Limb (tissue), 2 donors: ENCODE measurements at regions not wholly inside any gene's neighbourhood (a gene's known extent, or its start where the extent isn't known, plus 50 kb on each side); places are given as distances from the start of the nearest gene placed in this dataset.

Experiments used
- DNase-seq, 2 donors: peaks; one replicate each; pipeline ENCODE4 v3.0.0-alpha.2; 2016; ENCODE audit errors: extremely low spot score in 2 of 2

DNA sequence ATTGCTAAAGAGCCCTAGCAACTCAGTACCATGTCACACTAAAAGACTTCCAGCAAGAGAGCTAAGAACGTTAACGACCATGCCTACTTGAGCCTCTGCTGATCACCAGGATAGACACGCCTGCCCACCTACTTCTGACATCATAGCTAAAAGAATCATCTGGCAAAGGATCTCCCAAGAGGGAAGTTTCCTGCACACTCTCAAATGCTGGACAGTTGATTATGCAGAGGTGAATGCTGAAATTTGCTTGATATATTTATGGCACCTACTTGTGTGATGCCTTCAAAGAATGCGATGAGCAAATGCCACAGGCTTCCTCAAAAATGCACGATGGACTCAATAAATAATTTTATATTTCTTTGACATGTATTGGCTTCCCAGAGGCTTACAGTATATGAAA lies 113.6 kb downstream of the GALC start:
- DNase-seq, result no peak

DNA sequence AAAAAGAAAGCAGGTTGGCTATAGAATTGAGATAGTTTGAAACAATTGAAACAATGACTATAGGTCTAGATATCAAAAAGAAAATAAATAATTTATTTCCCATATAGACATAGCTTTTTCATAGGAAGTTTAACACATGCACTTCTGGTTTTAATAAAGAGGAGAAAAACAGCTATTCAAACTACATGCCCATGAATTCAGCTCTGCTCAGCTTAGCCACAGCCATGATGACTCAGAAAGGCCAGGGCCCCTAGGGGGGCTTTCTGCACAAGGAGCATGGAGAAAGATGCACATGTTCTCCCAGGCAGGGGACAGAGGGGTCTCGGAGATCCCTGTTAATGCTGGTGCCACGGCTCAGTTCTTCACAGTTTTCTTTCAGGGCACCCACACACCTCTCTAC lies 114.0 kb downstream of the GALC start:
- no peak for DNase-seq

DNA sequence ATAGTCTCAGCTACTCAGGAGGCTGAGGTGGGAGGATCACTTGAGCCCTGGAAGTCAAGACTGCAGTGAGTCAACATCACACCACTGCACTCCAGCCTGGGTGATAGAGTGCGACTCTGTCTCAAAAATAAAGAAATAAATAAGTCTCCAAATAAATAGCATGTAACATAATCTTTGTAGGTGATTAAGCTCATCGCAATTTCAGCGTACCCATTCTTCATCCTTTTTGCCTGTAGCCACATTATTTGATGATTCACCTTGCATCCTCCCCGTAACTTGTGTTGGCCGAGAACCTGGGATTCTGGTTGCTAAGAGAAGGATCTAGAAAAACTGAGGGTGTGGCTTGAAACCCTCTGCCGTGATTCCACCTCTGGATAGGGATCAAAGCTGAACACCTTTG lies 115.1 kb downstream of the GALC start:
- DNase-seq, result no peak

DNA sequence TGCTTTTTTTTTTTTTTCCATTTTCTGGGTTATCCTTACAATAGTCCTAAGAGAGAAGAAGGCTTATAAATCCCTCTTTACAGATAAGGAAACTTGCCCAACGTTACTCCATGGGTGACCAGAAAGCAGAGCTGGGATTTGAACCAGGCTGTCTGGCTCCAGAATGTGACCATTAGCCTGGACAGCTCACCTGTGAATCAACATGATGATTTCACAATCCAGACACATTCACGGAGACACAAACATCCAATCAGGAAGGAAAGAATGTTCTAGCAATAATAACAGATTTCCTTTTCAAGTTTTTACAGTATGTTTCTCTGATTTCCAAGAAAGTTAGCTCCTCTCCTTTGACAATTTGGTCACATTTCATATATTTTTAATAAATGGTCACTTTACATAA lies 118.3 kb downstream of the GALC start:
- DNase-seq, result no peak

DNA sequence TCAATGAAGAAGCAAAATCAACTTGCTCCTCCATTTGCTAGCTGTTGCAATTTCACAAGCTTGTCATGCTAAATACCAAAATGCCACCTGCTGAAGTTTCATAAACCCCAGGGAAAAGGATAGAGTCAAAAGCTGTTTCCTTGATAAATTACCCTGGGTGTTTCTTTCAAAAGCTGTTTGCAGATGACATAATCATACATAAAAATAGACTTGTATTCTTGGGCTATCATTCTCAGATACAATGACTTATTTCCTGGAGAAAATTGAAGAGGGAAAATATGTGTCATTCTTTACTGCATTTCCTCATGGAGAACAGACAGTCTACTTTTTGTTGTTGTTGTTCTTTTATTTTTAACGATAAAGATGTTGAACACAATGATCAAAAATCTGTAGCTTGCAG lies 119.2 kb downstream of the GALC start:
- DNase-seq, result no peak

DNA sequence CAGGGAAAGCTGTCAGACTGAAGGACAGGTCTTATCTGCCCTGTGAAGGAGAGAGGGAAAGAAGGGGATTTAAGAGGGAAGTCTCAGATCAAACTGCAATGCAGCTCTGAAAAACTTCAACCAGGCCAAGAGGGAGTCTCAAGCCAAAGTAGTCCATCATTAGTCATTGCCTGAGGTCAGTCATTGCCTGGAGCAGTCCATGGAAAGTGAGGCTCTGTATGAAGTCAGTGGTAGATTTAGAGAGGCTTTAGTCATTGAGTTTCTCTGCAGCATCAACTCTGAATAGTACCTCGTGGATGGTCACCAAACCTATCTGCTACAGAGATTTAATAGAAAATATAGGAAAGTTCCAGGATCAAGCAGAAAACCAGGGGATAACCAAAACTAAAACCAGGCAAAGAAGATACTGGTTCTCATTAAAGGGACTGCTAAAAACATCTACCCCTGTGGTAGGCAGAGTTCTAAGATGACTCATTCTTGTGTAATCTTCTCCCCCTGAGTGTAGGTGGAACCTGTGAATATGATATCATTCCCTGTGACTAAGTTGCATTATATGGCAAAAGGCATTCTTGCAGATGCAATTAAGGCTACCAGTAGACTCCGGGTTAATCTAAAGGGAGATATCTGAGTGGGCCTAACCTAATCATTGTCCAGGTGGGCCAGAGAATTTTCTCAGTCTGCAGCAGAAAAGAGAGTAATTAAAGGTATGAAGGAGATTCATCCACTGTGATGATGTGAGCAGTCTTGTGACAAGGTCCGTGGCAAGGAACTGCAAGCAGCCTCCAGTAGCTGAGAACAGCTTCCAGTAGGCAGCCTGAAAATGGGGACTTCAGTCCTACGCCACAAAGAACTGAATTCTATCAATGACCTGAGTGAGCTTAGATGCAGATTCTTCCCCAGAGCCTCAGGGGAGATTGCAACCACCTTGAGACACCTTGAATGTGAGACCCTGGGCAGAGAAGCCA lies 123.1 kb downstream of the GALC start:
- DNase-seq, result no peak

DNA sequence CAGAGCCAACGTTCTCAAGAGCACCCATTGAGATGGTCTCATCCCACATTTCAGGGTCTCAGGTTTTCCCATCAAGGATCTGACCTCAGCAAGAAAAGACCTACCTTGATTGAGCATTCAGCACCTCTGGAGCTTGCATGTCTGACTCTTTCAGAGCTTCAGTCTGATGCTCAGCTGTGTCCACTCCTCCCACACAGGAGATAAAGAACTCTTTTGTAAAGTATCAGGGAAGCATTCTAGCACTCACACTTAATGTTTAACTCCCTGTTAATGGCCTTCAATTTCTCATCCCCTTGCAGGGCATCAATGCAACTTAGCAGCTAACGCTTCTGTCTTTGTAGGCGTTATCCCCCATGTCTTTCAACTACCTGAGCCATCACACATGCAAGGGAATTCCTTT lies 124.1 kb downstream of the GALC start:
- DNase-seq, result no peak

DNA sequence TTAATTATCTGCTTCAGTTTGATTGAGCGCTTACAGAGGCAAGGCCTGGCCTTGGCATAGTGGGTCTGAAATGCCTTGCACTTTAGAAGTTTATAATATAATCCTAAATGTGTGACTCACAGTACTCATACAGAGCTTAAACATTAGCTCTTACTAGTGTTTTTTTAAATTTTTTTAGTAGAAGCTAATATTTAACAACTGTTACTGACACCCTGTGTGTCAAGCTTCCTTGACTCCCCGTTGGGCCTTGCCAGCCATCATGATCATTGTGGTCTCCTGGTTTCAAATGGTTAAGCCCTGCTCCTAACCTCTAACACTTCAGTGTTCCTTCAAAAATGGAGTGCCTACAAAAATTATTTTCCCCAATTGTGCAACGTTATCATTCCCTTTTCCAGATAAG lies 126.9 kb downstream of the GALC start:
- no peak for DNase-seq

DNA sequence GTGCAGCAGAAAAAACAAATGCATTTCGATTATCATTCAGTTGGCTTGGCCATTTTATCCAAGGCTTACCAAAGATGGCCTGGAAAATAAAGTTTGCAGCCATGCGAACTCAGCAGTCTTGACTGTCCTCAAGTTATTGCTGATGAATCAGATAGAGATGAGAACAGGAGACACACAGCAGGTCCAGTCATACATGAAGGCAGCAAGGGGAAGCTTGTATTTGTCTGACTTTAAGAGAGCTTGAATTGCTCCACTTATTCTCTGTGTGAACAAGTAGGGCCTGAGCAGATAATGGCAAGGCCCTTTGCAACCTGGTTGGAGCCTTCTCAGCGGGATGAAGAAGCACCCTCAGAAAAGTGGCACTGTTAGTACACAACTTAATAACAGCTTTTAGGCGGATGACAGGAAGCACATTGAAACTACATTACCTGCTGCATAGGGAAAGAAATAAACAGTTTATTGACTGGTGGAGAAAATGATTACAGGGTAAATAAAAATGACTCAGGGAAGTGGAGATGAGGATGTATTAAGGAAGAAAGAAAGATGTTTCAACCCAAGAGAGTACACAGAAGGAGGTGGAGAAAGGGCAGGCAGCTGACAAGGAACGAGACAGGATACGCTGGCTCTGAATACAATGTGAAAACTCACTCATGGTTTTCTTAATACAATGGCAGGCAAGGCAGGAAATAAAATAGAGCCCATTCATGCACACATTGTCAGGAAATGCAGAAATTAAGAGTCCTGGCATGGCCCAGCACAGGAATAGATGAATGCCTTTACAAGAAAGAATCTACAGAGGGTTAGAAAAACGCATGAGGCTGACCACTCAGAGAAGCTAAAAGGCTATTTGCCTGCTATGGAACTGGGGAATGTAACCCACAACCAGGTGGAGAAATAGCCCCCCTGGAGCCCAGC lies 128.4 kb downstream of the GALC start:
- no peak for DNase-seq

DNA sequence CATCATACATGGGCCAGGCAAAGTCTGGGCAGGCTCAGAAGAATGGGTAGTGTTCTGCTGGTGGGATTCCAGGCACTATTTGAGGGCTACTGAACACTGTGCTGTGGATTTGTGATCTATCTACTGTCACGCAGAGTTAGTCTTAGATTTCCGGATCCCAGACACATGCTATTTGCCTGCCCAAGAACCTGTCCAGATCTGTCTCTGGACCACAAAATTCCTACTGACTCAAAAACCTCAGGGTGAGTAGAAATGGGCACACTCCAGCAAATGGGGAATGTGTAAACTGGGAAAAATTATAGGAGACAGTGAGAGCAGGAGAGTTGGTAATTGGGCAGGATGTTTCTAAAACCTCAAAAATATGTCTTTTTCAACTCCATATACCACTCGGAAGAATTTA lies 129.9 kb downstream of the GALC start:
- no peak for DNase-seq

DNA sequence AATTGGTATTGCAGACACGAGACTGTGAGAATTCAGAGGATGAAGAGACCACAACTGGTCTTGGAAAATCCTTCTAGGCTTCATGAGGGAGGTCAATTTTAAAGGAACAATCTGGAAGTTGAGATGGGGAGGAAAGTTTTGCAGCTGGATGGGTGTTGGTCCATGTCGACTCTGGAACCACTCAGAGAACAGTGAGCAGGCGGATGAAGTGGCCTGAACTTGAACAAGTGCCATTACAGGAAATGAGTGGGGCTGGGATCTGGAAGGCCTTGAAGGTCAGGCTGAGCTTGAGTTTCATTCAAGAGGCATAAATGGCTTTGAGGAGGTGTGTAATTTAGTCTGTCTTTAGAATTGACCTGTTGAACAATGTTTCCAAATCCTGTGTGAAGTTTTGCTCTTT lies 140.9 kb downstream of the GALC start:
- no peak for DNase-seq

DNA sequence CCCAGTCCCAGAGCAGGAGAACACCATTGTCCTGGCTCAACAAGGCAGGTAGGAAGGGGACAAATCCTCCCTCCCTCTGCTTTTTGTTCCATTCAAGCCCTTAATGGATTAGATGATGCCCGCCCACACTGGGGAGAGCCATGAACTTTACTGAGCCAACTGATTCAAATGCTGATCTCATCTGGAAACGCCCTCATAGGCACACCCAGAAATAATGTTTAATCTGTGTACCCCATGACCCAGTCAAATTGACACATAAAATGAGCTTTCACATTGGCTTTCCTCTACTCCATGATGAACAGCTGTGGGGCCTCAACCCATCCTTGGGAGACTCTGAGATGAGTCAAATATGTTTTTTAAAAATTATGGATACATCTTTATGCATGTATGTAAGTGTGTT lies 141.8 kb downstream of the GALC start:
- no peak for DNase-seq

DNA sequence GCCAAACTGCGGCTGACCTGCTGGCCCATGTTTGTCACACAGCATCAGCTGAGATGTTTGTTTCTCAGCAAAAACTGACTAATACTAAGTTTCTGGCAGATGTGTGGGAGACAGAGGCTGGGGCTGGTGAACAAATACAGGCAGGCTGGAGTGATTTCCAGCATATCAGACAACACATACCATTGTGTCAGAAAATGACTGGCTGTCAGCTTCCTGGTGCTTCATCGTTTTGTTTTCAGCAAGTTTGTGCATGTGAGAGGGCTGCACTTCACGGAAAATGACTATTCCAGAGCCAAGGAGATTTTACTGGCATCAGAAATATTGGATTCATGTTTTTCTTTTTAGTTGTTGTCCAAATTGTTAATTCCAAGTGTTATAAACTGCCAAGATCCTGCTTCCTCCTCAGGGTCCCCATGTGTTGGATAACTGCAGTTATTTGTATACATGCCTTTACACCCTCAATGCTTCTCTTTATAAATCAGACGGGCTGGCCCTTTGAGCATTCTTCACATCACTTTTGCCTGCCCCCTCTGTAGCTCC lies 145.7 kb downstream of the GALC start:
- DNase-seq, result peak in 1 of 2 donors; percentile 20

DNA sequence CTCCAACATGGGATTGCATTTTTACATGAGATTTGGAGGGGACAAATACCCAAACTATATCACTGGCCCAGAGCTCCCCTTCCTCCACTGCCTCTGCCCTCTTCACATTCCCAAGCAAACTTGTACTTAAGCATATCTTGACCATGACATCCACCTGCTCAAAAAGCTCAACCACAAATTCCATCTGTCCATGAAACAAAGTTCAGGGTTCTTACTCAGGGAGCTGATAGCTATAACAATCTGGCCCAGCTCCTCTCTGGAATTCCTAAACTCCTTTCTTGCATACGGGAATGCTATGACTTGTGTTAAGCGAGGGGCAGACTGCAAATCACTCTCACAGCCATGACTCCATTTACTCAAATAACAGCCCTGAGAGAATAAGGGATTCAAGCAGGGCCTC lies 152.1 kb downstream of the GALC start:
- DNase-seq, result no peak

DNA sequence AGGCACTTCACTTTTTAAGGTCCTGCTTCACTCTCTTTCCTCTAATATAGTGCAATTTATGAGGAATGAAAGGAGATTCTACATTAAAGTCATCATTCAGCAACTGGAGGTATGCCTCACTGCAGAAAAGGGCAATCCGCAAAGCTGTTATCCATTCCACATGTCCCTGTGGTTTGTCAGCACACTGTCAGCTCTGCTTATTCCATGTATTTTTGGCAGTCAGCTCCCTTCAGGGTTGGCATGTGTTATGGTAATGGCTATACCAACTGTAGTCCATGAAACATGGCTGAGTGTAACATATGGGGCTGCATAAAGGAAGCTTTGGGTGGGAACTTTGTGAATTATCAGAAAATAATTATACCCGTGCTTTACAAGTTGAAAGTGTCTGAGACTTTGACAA lies 154.1 kb downstream of the GALC start:
- DNase-seq, result peak in 1 of 2 donors; percentile 19

DNA sequence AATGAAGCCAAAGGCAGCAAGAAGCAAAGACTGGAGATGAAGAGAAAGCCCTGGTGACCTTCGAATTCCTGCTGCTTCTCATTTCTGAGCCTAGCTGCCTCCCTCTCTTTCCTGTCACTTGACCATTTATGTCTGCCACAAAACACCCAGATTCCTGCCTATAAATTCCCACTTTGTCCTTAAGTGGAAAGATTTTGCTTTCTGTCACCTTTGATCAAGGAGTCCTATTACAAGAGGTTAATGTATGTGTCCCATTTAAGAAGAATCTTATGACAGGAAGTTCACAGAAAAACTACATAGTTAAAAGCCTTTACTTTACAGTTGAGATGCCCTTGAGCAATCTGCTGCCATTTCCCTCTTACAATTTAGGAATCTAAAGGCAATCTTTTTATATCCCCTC lies 155.7 kb downstream of the GALC start:
- DNase-seq, result no peak

DNA sequence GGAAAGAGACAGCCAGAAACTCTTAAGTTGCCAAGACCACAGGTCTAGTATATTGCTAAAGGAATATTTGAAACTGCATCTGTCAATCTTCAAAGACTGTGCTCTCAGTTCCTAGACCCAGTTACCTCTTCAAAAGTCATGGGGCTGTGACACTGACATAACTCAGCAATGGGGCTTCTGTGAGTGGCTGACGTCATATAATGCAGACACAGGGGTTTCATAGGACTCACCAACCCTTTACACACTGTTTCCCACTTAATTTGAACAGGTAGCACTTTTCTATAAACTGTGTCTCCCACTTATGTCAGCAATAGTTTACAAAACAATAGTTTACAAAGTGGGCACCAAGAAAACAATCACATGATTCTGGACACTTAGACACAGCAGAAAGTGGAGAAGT lies 158.4 kb downstream of the GALC start:
- no peak for DNase-seq

DNA sequence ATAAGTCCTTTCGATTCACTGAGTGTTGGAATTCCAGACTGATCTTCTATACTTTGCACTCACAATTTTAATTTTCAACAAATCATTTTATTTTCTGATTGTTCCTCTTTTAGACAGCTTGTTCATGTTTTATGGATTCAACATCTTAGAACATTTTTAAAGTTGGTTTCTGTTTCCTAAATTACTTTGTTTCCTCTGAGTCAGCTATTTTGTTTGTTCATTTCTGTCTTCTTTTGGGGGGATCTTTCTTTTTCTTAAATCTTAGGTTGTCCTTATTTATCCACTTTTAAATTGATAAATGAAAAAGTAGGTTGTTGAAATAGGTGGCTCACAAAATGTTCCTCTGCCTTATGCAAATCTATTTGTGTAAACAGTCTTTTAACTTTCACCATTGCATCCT lies 160.0 kb downstream of the GALC start:
- no peak for DNase-seq

DNA sequence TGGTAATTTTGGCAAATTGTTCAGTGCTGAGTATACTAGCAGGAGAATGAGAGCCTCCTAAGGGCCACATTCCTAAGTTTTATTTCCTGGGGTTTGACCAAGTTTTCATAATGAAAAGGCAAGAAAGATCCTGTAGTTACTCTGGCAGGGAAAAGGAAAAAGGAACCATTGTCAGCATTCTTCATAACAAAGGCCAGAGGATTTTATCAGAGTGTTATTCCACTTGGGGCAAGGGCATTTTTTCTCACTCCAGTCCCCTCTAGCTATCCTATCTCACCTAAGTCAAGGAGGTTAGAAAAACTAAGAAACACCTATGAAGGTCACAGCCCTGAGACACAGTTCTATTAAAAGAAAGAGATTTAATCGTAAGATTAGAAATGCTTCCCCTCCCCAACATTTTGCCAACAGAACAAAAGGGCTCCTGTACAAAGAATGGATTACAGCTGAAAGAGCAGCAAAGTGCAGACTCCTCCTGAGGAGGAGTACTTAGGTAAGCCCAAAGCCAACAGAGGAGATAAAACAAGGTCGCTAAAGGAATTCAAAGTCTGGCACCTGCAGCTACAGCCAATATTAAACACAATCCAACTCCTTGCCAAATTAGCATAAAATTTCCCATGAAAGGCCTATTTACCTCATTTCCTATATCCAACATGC lies 162.4 kb downstream of the GALC start:
- DNase-seq, result no peak

DNA sequence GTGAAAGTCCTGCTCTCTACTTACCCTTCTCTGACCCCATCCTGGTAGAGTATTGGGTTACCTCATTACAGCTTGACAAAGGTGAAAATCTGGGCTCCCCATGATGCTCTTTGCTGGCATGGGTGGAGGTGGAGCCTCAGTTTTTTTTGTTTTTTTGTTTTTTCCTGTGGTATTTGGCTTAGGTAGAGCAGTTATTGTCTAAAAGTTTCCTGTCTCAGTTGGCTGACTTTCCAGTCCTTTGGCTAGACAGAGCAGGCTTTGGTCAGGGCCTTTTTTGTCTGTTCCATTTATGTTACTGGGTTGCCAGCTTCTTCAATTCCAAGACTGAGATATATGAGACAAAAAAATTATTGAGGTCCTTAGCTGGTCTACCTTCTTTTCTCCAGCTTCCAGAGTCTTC lies 163.4 kb downstream of the GALC start:
- no peak for DNase-seq

DNA sequence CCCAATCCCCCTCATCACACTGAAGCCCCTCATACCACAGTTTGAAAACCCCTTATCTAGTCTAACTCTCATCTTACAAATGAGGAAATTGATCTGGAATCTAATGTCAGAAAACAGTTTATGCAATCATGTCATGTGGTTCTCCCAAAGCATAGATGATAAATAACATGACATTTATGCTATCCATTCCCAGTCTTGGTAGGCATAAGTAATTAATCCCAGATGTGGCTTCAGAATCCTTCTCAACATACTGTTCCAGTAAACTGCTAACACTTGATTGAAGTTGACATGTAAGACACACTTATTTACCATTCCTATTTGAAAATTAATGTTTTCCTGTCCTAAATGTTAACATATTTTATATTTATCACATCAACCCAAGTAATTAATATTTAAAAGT lies 168.7 kb downstream of the GALC start:
- DNase-seq, result no peak

DNA sequence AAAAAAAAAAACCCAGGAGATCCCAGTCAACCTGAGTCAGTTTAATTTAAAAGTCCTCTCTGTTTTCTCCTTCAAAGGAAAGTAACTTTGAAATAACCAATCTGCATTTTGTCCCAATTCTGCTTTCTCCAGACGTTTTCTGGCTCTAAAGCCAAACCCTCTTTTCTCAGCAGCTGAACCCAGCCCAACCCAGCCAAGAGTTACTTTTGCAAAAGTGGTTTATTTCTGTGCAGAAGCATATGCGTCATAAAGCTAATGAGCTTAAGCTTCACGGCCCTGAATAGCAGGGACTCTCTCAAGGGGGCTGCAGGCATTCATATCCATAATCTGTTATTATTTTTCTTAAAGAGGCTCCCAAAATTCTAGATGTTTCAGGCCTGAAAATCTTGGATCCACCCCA lies 176.6 kb downstream of the GALC start:
- no peak for DNase-seq
